GM19328 (cell line): ENCODE measurements at regions not wholly inside any gene's neighbourhood (a gene's known extent, or its start where the extent isn't known, plus 50 kb on each side); places are given as distances from the start of the nearest gene placed in this dataset.
"Not testable (repeated sequence)": the region's sequence is repeated elsewhere in the genome, so short reads cannot be mapped to it uniquely, and the experiment has no call there.

Source experiments
- ATAC-seq: cut with Tn5 transposase; IDR thresholded peaks from one replicate; pipeline ENCODE4 v1.9.1; 2021; ENCODE audit warnings: mild to moderate bottlenecking, moderate library complexity; ENCODE audit not compliant: unreplicated experiment

DNA sequence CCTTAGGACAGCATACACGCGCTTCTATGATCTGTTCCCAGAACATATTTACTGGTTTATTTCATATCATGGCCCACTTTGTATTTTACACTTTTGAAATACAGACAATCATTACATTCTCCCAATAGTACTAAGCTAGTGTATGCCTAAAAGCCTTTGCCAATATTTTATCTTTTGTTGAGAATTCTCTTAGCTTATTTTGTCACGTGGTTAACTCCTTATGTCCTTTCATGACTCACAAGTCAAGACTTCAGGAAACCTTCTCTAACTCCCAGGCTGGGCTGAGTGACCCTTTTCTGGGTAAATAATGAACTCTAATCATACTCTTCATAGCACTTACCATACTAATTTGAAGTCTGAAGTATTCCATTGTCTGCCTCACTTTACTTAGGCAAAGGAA, 444.8 kb downstream of the ZNF33B start:
- not testable (repeated sequence) for ATAC-seq

- not testable (repeated sequence) for ATAC-seq
Measured at GRCh38 chr10:42192450-42192849, 445.9 kb downstream of the ZNF33B start.

DNA sequence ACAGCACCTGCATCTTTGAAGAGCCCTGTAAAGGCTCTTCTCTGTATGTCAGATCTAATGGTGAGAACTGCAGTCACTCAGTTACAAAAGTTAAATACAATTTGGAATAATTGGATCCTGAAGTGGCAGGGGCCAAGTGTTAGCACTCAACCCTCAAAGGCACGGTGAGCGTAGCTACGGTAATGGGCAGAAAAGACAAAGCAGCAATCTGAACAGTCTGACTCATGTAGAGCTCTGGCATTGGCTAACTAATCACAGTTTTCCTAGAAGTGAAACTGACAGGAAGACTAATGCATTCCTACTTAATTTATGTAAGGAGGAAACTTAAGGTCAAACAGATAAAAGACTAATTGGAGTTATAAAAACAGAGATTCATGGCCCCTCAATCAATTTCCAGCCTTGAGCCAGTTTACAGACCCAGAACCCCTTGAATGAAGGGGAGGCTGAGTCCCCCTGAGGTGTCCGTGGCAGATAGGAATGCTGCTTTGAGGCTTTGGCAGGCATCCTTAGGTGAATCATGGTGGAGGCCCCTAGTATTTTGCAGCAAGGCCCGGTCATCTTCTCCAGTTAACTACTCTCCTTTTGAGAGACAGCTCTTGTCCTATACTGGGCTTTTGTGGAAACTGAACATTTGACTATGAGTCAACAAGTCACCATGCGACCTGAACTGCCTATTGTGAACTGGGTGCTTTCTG, 450.7 kb downstream of the ZNF33B start:
- ATAC-seq, result not testable (repeated sequence)

DNA sequence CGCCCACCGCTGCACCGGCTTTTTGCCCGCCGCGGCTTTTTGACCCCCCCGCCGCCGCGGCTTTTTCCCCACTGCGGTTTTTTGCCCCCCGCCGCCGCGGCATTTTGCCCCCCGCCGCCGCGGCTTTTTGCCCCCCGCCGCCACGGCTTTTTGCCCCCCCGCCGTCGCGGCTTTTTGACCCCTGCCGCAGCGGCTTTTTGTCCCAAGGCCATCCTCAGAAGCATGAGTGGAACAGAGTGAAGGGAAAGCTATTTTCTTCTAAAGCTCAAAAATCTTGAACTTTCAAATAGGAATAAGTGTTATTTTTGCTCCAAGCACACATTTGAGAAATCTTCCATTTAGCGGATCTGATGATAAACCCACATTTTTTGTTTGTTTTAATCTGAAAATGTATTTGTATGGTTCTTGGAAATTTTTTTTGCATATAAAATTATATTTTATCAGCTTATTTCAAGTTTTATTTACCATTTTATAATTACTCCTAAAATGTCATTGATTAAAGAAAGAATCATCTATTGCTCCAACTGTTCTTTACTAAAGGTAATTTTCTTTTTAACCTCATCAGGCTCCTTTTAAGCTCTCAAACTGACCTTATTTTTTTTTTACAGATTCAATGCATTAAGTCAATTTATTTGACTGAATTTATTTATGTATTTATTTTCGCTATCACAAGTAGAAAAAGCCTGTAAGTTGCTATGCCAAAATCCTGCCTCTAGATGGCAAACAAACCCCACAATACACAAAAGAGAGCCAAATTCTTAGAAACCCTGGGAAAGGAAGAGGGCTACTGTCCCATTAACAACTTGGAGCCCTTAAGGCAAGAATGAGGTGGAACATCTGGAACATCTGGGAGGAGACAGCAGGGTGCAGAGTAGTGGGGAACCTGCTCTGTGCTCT, 460.3 kb downstream of the ZNF33B start:
- not testable (repeated sequence) for ATAC-seq

- ATAC-seq, result no peak
Measured at GRCh38 chr10:42177077-42177792, 461.1 kb downstream of the ZNF33B start.

DNA sequence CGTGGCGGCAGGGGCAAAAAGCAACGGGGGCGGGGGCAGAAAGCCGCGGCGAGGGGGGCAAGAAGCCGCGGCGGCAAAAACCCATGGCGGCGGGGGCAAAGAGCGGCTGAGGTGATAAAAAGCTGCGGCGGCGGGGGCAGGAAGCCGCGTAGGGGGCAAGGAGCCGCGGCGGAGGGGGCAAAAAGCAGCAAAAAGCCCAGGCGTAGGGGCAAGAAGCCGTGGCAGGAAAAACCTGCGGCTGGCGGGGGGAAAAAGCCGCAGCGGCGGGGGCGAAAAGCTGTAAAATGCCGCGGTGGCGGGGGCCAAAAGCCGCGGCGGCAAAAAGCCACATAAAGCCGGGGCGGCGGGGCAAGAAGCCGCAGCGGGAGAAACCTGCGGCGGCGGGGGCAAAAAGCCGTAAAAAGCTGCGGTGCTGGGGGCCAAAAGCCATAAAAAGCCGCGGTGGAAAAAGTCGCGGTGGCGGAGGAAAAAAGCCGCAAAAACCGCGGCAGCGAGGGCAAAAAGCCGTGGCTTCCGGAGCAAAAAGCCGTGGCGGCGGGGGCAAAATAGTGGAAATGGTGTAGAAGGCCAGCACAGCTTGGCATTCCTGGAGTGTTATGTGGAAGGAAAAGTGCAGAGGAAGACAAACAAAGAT, 487.8 kb downstream of the ZNF33B start:
- ATAC-seq, result no peak

GRCh38 chr10:42149722-42150427, 488.5 kb downstream of the ZNF33B start:
- no peak for ATAC-seq

DNA sequence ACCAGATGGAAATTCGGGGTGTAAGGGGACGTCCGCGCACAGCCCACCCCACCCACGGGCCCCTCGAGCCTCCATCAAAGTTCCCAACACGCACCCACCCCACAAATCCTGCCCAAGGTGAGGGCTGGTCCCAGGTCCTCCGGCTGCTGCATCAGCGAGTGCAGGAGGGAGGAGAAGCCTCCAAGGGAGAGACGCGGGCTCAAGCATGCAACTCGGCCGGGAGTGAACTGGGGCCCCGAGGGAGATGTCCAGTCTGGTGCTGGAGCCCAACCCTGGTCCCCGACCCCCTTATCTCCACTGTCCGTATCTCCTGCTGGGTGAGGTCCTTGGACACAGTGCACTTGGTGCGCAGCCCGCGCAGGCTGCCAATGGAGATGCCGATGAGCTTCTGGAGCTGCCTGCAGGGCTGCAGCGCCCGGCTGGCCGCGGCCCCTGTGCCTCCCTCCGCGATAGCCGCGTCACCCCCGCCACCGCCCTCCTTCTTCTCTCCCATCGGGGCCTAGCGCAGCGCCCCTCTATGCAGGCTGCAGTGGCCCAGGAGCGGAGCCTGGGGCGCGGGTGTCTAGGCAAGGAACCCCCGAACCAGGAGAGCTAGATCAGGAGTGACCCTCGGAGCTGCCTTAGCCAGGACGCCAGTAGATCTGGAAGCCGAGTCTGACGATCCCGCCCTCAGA, 489.2 kb downstream of the ZNF33B start:
- no peak for ATAC-seq

DNA sequence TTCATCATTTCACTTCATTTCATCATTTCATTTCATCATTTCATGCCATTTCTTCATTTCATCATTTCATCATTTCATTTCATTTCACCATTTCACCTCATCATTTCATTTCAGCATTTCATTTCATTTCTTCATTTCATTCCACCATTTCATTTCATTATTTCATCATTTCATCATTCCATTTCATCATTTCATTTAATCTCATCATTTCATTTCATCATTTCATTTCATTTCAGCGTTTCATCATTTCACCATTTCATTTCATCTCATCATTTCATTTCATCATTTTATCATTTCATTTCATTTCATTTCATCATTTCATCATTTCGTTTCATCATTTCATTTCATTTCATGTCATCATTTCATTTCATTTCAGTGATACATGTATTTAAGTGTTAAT, 492.2 kb downstream of the ZNF33B start:
- ATAC-seq, result not testable (repeated sequence)

DNA sequence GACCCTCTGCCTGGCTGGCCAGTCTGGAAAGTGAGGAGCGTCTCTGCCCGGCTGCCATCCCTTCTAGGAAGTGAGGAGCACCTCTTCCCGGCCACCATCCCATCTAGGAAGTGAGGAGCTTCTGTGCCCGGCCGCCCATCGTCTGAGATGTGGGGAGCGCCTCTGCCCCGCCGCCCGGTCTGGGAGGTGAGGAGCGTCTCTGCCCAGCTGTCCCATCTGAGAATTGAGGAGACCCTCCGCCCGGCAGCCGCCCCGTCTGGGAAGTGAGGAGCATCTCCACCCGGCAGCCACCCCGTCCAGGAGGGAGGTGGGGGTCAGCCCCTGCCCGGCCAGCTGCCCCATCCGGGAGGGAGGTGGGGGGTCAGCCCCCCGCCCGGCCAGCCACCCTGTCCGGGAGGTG, 500.3 kb downstream of the ZNF33B start:
- not testable (repeated sequence) for ATAC-seq

GRCh38 chr10:42113158-42113450, 525.3 kb downstream of the ZNF33B start:
- ATAC-seq, result no peak

DNA sequence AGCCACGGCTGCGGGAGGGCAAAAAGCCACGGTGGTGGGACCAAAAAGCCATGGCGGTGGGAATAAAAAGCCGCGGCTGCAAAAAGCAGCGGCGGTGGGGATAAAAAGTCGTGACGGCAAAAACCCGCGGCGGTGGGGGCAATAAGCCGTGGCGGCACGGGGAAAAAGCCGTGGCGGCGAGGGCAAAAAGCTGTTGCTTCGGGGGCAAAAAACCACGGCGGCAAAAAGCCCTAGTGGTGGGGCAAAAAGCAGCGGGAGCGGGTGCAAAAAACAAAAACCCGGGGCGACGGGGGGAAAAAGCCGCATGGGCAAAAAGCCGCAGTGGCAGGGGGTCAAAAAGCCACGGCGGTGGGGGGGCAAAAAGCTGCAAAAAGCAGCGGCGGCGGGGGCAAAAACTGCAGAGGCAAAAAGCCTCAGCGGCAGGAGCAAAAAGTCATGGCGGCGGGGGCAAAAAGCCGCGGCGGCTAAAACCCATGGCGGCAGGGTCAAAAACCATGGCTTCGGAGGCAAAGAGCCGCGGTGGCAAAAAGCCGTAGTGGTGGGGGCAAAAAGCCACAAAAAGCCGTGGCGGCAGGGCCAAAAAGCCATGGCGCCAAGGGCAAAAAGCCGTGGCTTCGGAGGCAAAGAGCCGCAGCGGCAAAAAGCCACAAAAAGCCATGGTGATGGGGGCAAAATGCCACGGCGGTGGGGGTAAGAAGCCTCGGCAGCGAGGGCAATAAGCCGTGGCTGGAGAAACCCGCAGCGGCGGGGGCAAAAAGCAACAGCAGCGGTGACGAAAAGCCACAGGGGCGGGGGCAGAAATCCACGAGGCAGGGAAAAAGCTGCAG, 525.8 kb downstream of the ZNF33B start:
- ATAC-seq, result no peak

DNA sequence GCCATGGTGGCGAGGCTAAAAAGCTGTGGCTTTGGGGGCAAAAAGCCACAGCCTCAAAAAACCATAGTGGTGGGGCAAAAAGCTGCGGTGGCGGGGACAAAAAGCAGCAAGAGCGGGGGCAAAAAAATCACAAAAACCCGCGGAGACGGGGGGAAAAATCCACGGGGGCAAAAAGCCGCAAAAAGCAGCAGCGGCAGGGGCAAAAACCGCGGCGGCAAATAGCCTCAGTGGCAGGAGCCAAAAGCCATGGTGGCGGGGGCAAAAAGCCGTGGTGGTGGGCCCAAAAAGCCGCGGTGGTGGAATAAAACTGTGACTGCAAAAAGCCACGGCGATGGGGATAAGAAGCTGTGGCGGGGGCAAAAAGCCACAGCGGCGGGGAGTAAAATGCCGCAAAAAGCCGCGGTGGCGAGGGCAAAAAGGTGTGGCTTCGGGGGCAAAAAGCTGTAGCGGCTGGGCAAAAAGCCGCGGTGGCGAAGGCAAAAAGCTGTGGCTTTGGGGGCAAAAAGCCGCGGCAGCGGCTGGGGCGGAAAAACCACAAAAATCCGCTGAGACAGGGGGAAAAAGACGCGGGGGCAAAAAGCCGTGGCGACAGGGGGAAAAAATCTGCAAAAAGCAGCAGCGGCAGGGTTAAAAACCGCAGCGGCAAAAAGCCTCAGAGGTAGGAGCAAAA, 526.6 kb downstream of the ZNF33B start:
- ATAC-seq, result no peak

DNA sequence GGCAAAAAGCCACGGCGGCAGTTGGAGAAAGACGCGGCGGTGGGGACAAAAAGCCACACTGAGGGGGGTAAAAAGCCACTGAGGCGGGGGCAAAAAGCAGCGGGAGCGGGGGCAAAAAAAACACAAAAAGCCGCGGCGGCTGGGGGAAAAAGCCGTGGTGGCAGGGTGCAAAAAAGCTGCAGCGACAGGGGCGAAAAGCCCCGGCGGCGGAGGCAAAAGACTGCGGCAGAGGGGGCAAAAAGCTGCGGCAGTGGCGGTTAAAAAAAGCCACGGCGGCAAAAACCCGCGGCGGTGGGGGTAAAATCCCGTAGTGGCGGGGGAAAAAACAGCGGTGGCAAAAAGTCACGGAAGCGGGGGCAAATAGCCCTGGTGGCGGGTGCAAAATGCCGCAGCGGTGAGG, 527.3 kb downstream of the ZNF33B start:
- ATAC-seq, result no peak
